ENCODE measurements at regions not wholly inside any gene's neighbourhood (a gene's known extent, or its start where the extent isn't known, plus 50 kb on each side); places are given as distances from the start of the nearest gene placed in this dataset.
"Not testable (repeated sequence)": the region's sequence is repeated elsewhere in the genome, so short reads cannot be mapped to it uniquely, and the experiment has no call there.

DNA sequence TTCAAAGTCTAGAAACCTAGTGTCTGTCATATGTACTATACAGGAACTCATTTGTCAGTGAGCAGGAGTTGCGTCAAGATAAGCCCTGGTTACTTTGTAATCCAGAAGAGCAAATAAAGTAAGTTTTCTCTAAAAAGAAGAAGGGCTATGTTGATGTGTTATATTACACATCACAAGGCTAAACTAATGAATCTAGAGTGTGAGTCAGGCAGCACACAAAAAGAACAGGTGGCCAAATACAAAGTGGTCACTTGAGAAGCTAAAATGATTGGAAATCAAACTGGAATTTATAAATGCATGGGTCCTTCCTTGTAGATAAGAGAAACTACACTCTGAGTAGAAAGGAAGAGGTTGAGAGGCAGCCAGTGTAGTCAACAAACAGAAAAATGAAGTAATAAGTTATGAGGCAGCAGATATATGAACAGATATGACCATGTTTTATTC, 771.6 kb downstream of the DIPK2A start:
- Mint-ChIP-seq H3K9me3 (ENCODE audit: low read depth) (peaks cover 4% of the 10 kb centered on the region), H3K36me3 (ENCODE audit: insufficient read depth) (no peaks in the 10 kb centered on the region), H3K4me1 (ENCODE audit: low read depth) (peaks cover 38% of the 10 kb centered on the region), H3K4me3 (ENCODE audit: low read depth) (no peak overlapping the region), H3K27me3 (no peaks in the 10 kb centered on the region), H3K27ac (peak overlapping the region; percentile 10)
- DNase-seq (ENCODE audit: low spot score, unreplicated experiment), result no peak
- TF ChIP-seq, protein P1, sequence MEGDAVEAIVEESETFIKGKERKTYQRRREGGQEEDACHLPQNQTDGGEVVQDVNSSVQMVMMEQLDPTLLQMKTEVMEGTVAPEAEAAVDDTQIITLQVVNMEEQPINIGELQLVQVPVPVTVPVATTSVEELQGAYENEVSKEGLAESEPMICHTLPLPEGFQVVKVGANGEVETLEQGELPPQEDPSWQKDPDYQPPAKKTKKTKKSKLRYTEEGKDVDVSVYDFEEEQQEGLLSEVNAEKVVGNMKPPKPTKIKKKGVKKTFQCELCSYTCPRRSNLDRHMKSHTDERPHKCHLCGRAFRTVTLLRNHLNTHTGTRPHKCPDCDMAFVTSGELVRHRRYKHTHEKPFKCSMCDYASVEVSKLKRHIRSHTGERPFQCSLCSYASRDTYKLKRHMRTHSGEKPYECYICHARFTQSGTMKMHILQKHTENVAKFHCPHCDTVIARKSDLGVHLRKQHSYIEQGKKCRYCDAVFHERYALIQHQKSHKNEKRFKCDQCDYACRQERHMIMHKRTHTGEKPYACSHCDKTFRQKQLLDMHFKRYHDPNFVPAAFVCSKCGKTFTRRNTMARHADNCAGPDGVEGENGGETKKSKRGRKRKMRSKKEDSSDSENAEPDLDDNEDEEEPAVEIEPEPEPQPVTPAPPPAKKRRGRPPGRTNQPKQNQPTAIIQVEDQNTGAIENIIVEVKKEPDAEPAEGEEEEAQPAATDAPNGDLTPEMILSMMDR (IDR thresholded peaks at IDR 0.05; ENCODE audit: unreplicated experiment), result no peak

DNA sequence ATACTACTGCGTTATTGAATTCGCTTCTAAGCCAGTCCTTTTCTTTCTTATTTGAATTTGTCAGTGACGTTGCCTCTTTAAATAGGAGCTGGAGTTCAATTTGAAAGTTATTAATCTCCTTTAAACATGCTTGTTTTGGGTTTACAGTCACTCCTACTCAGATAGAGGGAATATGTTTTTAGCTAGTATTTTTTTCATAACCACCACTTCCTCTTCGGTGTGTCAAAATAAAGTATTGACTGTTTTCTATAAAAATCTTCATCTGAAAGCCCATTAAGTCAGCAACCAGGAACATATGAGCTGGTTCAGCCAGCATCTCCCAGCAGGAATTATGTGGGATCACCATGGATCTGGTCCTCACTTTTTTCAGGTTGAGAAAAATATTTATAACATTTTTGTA, 772.9 kb downstream of the DIPK2A start:
- no peaks in the 10 kb centered on the region for H3K27me3 Mint-ChIP-seq
- no peaks in the 10 kb centered on the region for H3K36me3 Mint-ChIP-seq (ENCODE audit: insufficient read depth)
- no peak overlapping the region for H3K4me3 Mint-ChIP-seq (ENCODE audit: low read depth)
- no peak for DNase-seq (ENCODE audit: low spot score, unreplicated experiment)
- H3K4me1 Mint-ChIP-seq (ENCODE audit: low read depth), result peaks cover 38% of the 10 kb centered on the region
- H3K27ac Mint-ChIP-seq, result no peak overlapping the region
- peaks cover 4% of the 10 kb centered on the region for H3K9me3 Mint-ChIP-seq (ENCODE audit: low read depth)
- TF ChIP-seq, protein P1 (IDR thresholded peaks at IDR 0.05; ENCODE audit: unreplicated experiment), result no peak

DNA sequence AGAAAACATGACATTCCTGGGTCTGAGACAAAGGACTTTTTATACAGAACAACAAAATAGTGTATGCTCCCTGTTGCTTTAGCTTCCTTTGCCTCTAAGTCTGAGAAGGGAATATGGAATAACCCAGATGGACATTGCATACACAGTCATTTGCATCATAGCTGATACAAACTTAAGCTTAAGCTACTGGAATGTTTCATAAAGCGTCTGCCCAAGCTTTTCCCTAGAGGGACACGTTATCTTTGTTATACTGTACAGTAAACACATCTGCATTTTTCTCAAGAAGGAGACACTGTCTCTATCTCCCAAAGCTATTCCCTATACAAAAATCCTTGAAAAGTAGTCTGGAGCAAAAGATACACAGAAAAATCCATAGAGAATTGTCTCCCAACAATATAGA, 775.0 kb downstream of the DIPK2A start:
- Mint-ChIP-seq H3K27me3 (no peaks in the 10 kb centered on the region), H3K4me1 (ENCODE audit: low read depth) (peaks cover 38% of the 10 kb centered on the region), H3K27ac (no peak overlapping the region), H3K36me3 (ENCODE audit: insufficient read depth) (no peaks in the 10 kb centered on the region), H3K9me3 (ENCODE audit: low read depth) (peaks cover 9% of the 10 kb centered on the region), H3K4me3 (ENCODE audit: low read depth) (no peak overlapping the region)
- TF ChIP-seq, protein P1 (IDR thresholded peaks at IDR 0.05; ENCODE audit: unreplicated experiment), result no peak
- no peak for DNase-seq (ENCODE audit: low spot score, unreplicated experiment)

DNA sequence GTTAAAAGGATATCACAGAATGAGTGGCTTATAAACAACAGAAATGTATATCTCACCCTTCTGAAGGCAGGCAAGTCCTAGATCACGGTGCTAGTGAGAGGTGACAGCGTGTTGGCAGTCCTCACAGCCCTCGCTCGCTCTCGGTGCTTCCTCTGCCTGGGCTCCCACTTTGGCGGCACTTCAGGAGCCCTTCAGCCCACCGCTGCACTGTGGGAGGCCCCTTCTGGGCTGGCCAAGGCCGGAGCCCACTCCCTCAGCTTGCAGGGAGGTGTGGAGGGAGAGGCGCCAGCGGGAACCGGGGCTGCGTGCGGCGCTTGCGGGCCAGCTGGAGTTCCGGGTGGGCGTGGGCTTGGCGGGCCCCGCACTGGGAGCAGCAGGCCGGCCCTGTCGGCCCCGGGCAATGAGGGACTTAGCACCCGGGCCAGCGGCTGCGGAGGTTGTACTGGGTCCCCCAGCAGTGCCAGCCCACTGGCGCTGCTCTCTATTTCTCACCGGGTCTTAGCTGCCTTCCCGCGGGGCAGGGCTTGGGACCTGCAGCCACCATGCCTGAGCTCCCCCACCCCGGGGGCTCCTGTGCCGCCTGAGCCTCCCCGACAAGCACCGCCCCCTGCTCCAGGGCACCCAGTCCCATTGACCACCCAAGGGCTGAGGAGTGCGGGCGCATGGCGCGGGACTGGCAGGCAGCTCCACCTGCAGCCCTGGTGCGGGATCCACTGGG, 778.1 kb downstream of the DIPK2A start:
- H3K9me3 Mint-ChIP-seq (ENCODE audit: low read depth); H3K27ac Mint-ChIP-seq; H3K27me3 Mint-ChIP-seq; H3K4me3 Mint-ChIP-seq (ENCODE audit: low read depth); H3K36me3 Mint-ChIP-seq (ENCODE audit: insufficient read depth); DNase-seq (ENCODE audit: low spot score, unreplicated experiment): not testable (repeated sequence)
- H3K4me1 Mint-ChIP-seq (ENCODE audit: low read depth), result peaks cover 18% of the 10 kb centered on the region

DNA sequence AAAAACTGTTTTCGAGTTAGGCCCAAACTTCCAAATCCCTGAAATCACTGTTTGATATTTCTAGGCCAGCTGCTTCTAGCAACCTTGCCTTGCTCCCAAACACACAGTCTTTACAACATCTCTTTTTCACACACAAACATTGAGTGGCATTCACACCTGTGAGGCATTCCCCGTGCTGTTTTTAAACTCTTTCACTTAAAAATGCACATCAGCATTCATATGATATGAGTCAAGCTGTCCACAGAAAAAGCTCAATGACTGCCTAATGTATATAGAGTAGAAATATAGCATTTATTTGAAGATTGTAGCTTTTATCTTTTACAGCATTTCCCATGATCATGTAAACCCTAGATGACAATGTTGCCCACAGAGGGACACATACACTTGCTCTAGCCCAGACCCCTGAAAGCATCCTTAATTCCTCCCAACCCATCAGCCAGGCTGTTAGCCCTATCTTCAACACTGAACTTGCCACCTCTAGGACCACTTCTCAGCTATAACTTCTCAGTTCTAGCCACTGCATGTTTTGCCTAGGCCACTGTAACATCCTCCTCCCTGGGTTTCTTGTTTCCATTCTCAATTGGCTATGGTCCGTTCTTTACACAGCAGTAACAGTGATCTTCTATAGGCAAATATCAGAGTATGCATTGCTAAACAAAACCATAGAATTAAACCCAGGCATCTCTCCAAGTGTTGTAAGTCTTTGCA, 782.6 kb downstream of the DIPK2A start:
- DNase-seq (ENCODE audit: low spot score, unreplicated experiment), result no peak
- H3K27me3 Mint-ChIP-seq, result no peaks in the 10 kb centered on the region

More for the DNA sequence above, 782.6 kb downstream of the DIPK2A start:
- Mint-ChIP-seq H3K36me3 (ENCODE audit: insufficient read depth) (no peaks in the 10 kb centered on the region), H3K9me3 (ENCODE audit: low read depth) (peaks cover 8% of the 10 kb centered on the region), H3K27ac (no peak overlapping the region), H3K4me3 (ENCODE audit: low read depth) (no peak overlapping the region), H3K4me1 (ENCODE audit: low read depth) (no peaks in the 10 kb centered on the region)
- TF ChIP-seq, protein P1 (IDR thresholded peaks at IDR 0.05; ENCODE audit: unreplicated experiment), result no peak

All from progenitor cell of endocrine pancreas (in vitro differentiated cells).